Mucosa of descending colon (tissue), 3 donors: ENCODE measurements at regions not wholly inside any gene's neighbourhood (a gene's known extent, or its start where the extent isn't known, plus 50 kb on each side); places are given as distances from the start of the nearest gene placed in this dataset.

Experiments
- ATAC-seq: fragments of 200-7000 bp; cut with Tn5 transposase; one replicate; pipeline ENCODE4 v1.9.1; 2020; ENCODE audit warnings: mild to moderate bottlenecking, moderate library complexity
- DNase-seq, 3 donors: peaks; one replicate each; pipeline ENCODE4 v3.0.0-alpha.2; 2020
- H3K36me3 ChIP-seq: fragments of 200-600 bp; one replicate; pipeline ENCODE4 v1.8.0; 2021; ENCODE audit warnings: low read depth, mild to moderate bottlenecking
- H3K4me1 ChIP-seq: fragments of 200-600 bp; one replicate; pipeline ENCODE4 v1.8.0; 2021; ENCODE audit warnings: low read depth, mild to moderate bottlenecking
- H3K4me3 ChIP-seq: fragments of 200-600 bp; one replicate; pipeline ENCODE4 v1.8.0; 2021; ENCODE audit warnings: mild to moderate bottlenecking
- H3K9me3 ChIP-seq: fragments of 200-600 bp; one replicate; pipeline ENCODE4 v1.8.0; 2021; ENCODE audit warnings: mild to moderate bottlenecking
- CTCF ChIP-seq: fragments of 200-600 bp; IDR thresholded peaks from one replicate; pipeline ENCODE4 v1.8.0; 2022; ENCODE audit warnings: antibody characterized with exemption, mild to moderate bottlenecking
- intact Hi-C, 2 donors: fragments of 100-400 bp; cut with DNase I in 1 of 2; cut with micrococcal nuclease in 1 of 2; formaldehyde crosslinking; loops; one replicate each; pipeline versions ENCODE4 v1.11.0 to v1.11.1; 2022; cut with DNase I, micrococcal nuclease
- donor health status: DM: no; HTN: no; CAD: no; lungs with moderate emphysema.
- donor health status: DM: no; HTN: no; CAD: no.
- donor health status: DM: no; HTN: yes; CAD: no.

- TF ChIP-seq CTCF, result no peak
- intact Hi-C loops, result loop anchor here in 1 of 2 donors (10.0 kb wide), 1 partner anchor 46 kb away; no protein-coding TSS in a partner anchor
- no peak for ATAC-seq
These were observed 63.7 kb upstream of the SMAD6 start for GRCh38 chr15:66638377-66638776.

GRCh38 chr15:66641485-66642315 is 60.3 kb upstream of the SMAD6 start:
- ATAC-seq, result peak; percentile 27
- TF ChIP-seq CTCF, result no peak
- DNase-seq, result no peak
- intact Hi-C loops, result no loop called here
- H3K4me3 ChIP-seq, result no peak overlapping the region
- no peaks in the 10 kb centered on the region for H3K4me1 ChIP-seq
- H3K36me3 ChIP-seq, result no peaks in the 10 kb centered on the region
- no peaks in the 10 kb centered on the region for H3K9me3 ChIP-seq

More at GRCh38 chr15:66638377-66638776, 63.7 kb upstream of the SMAD6 start:
- no peaks in the 10 kb centered on the region for H3K4me1 ChIP-seq
- H3K9me3 ChIP-seq, result no peaks in the 10 kb centered on the region
- H3K4me3 ChIP-seq, result no peak overlapping the region
- H3K36me3 ChIP-seq, result no peaks in the 10 kb centered on the region
- no peak for DNase-seq

- no peaks in the 10 kb centered on the region for H3K36me3 ChIP-seq
- TF ChIP-seq CTCF, result no peak
- no peak for DNase-seq
- no peak overlapping the region for H3K4me3 ChIP-seq
- ATAC-seq, result no peak
- H3K4me1 ChIP-seq, result no peaks in the 10 kb centered on the region
- intact Hi-C loops, result no loop called here
- no peaks in the 10 kb centered on the region for H3K9me3 ChIP-seq
These were observed 59.5 kb upstream of the SMAD6 start for GRCh38 chr15:66642514-66642913.

- H3K4me1 ChIP-seq, result no peaks in the 10 kb centered on the region
- intact Hi-C loops, result no loop called here
- no peaks in the 10 kb centered on the region for H3K36me3 ChIP-seq
- H3K9me3 ChIP-seq, result no peaks in the 10 kb centered on the region
- no peak for TF ChIP-seq CTCF
- H3K4me3 ChIP-seq, result no peak overlapping the region
- ATAC-seq (no peak), DNase-seq (no peak)
These were observed 59.0 kb upstream of the SMAD6 start for GRCh38 chr15:66643033-66643432.

DNA sequence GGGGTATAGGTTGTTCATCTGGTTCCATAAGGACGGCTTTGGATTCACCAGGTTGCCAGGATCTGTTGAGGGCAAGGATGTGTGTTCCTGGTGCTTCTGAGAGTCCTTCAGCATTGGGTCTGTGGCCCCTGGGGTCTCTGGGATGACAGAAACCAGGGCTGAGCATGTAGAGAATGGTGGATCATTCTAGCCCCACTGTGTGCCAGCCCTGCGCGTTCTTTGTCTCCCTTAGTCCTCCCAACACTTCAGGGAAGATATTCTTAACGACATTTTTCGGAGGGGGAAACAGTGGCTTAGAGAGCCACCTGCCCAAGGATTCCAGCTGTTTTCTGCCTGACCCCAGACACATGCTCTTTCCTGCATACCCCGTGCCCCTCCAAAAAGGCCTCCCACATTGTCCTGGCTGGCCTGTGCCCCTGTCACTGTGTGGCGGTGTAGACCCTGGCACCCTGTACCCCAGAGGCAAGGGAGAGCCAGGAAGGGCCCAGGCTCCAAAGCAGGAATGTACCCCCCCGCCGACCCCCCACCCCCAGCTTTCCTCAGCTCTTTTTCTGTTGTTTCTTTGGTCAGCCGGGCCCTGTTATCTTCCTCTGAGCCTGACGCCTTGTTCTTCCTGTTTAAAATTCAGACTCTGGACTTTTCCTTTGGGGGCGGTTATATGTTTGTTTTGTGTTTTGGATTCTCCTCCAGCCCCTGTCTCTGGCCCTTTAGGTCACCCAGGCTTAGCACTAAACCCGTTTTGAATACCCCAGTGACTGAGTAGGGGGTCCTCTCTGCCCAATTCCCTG is 57.8 kb upstream of the SMAD6 start:
- intact Hi-C loops, result no loop called here
- Histone ChIP-seq H3K9me3 (no peaks in the 10 kb centered on the region), H3K36me3 (no peaks in the 10 kb centered on the region), H3K4me1 (no peaks in the 10 kb centered on the region), H3K4me3 (no peak overlapping the region)
- no peak for TF ChIP-seq CTCF
- ATAC-seq (no peak), DNase-seq (no peak)
